ENCODE measurements at regions not wholly inside any gene's neighbourhood (a gene's known extent, or its start where the extent isn't known, plus 50 kb on each side); places are given as distances from the start of the nearest gene placed in this dataset.
"Not testable (repeated sequence)": the region's sequence is repeated elsewhere in the genome, so short reads cannot be mapped to it uniquely, and the experiment has no call there.

DNA sequence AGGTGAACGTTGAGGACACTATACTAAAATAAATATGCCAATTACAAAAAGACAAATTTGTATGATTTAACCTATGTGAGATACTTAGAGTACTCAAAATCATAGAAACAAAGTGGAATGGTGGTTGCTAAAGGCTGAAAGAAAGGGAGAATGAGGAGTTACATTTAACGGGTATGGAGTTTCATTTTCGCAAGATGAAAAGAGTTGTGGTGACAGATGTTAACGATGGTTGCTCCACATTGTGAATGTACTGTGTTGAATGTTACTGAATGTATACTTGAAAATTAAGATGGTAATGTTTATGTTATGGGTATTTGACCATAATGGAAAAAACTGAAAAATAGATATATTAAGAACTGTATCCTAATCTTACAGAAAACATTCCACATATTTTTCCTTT lies 51.3 kb upstream of the MOCS2 start:
- Histone ChIP-seq H3K9me3 (replicated peaks; ENCODE audit: control insufficient read depth, low read depth, low read length) (no peaks in the 10 kb centered on the region), H3K4me3 (ENCODE audit: low read length) (no peak overlapping the region), H3K36me3 (ENCODE audit: control insufficient read depth, insufficient read depth, low read length) (no peaks in the 10 kb centered on the region), H3K27me3 (ENCODE audit: control insufficient read depth, insufficient read depth, low read length) (no peaks in the 10 kb centered on the region), H3K27ac (ENCODE audit: low read length) (no peak overlapping the region), H3K4me1 (ENCODE audit: control insufficient read depth, insufficient read depth, low read length) (peaks cover 7% of the 10 kb centered on the region)
- DNase-seq, result no peak
- WGBS (ENCODE audit: insufficient coverage), result 94% methylated on average over 2 of the region's 4 CpGs

DNA sequence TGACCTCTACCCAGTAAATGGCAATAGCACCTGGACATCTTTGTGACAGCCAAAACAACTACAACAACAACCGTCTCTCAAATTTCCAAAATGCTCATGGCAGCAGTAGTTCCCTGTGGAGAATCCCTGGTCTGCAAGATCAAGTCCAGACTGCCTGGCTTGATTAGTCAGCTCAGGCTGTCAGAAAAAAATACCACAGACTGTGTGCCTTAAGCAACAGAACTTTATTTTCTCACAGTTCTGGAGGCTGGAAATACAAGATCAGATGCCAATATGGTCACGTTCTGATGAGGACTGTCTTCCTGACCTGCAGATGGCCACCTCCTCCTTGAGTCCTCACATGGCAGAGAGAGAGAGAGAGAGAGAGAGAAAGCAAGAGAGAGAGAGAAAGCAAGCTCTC lies 52.3 kb upstream of the MOCS2 start:
- WGBS (ENCODE audit: insufficient coverage), result 0% methylated on average over 1 of the region's 2 CpGs
- DNase-seq, result no peak
- Histone ChIP-seq H3K4me1 (ENCODE audit: control insufficient read depth, insufficient read depth, low read length) (peaks cover 10% of the 10 kb centered on the region), H3K9me3 (replicated peaks; ENCODE audit: control insufficient read depth, low read depth, low read length) (no peaks in the 10 kb centered on the region), H3K27me3 (ENCODE audit: control insufficient read depth, insufficient read depth, low read length) (no peaks in the 10 kb centered on the region), H3K4me3 (ENCODE audit: low read length) (no peak overlapping the region), H3K36me3 (ENCODE audit: control insufficient read depth, insufficient read depth, low read length) (no peaks in the 10 kb centered on the region), H3K27ac (ENCODE audit: low read length) (no peak overlapping the region)

DNA sequence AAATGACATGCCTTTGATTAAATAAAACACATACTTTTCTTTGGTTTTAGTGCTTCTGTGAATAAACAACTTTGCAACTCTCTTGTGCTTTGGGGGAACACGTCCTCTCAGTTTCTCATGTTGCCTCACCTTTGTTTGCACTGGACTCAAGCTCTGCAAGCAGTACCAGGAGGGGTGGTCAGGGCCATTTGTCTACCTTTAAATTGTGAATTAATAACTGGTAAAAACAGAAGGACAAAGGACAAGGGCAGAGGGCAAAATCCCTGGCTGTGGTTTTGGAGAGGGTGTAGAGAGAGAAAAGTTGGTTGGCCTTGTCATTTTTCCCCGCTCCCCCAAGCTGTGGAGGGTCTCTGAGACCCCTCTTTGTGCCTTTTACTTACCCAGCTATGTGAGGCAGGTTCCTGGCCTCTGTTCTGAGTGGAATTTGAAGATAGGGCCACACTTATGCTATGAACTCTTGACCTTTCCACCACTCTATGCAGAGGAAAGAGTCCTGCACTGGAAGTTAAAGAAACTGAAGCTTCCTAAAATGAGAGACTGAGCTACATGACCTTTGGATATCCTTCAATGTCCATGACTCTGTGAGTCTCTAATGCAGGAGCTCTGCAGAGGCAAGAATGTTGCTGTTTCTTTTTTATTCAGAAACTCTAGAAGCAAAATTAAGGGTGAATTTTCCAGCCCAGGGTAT lies 55.1 kb upstream of the MOCS2 start:
- no peaks in the 10 kb centered on the region for H3K9me3 ChIP-seq (replicated peaks; ENCODE audit: control insufficient read depth, low read depth, low read length)
- H3K27ac ChIP-seq (ENCODE audit: low read length), result peak overlapping the region; percentile 65
- H3K27me3 ChIP-seq (ENCODE audit: control insufficient read depth, insufficient read depth, low read length), result no peaks in the 10 kb centered on the region
- H3K4me1 ChIP-seq (ENCODE audit: control insufficient read depth, insufficient read depth, low read length), result peaks cover 17% of the 10 kb centered on the region
- no peak overlapping the region for H3K4me3 ChIP-seq (ENCODE audit: low read length)
- no peaks in the 10 kb centered on the region for H3K36me3 ChIP-seq (ENCODE audit: control insufficient read depth, insufficient read depth, low read length)
- WGBS (ENCODE audit: insufficient coverage), result 89% methylated on average over 1 of the region's 2 CpGs
- peak; percentile 27 for DNase-seq

DNA sequence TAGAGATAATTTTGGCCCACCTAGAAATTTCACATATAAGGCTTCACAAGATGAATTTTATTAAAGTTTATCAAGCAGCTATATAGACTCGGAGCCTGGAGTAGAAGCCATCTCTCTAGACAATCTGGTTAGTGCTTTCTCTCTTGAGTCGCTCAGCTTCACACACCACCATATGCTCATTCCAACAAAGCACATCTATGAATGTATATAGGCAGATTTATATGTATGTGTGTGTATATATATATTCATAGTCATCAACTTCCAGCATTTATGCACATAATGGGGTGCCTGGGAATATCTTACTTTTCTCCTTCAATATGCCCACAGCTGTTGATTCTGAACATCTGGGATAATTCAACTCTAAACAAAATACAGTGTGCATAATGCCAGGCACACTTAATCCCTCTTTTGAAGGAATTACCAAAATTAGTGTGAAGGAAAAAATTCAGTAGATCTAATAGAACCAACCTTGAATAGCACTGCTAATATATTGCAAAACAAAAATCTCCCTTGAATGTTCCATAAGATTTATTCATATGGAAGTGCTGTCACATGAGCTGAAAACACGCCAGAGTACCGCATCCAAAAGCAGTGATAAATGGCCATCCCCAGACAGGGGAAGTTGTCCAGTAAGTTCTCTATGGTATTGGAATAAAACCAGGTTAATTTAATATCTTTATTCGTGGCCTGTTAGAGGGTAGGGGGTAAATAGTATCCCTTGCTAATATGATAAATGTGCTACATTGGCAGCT lies 56.0 kb upstream of the MOCS2 start:
- DNase-seq, result no peak
- Histone ChIP-seq H3K27ac (ENCODE audit: low read length) (no peak overlapping the region), H3K27me3 (ENCODE audit: control insufficient read depth, insufficient read depth, low read length) (no peaks in the 10 kb centered on the region), H3K9me3 (replicated peaks; ENCODE audit: control insufficient read depth, low read depth, low read length) (no peaks in the 10 kb centered on the region), H3K36me3 (ENCODE audit: control insufficient read depth, insufficient read depth, low read length) (no peaks in the 10 kb centered on the region), H3K4me3 (ENCODE audit: low read length) (no peak overlapping the region), H3K4me1 (ENCODE audit: control insufficient read depth, insufficient read depth, low read length) (peaks cover 17% of the 10 kb centered on the region)
- WGBS (ENCODE audit: insufficient coverage), result 20% methylated on average over 2 of the region's 5 CpGs

DNA sequence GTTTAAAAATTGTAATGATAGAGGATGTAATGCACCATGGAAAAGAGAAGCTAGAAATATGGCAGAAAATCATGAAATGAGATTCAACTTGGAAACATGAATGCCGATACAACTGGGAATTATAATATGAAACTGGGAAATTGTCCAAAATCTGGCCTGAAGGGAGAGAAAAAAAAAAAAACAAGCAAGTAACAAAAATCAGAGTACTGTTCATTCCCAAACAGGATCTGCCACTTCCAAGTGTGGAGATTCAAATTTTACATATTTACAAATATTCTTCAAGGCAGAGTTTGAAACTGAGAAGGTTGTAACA lies 56.6 kb upstream of the MOCS2 start:
- peak; percentile 94 for DNase-seq
- Histone ChIP-seq H3K36me3 (ENCODE audit: control insufficient read depth, insufficient read depth, low read length) (no peaks in the 10 kb centered on the region), H3K9me3 (replicated peaks; ENCODE audit: control insufficient read depth, low read depth, low read length) (no peaks in the 10 kb centered on the region), H3K27ac (ENCODE audit: low read length) (peak overlapping the region; percentile 31), H3K4me1 (ENCODE audit: control insufficient read depth, insufficient read depth, low read length) (peaks cover 17% of the 10 kb centered on the region), H3K27me3 (ENCODE audit: control insufficient read depth, insufficient read depth, low read length) (no peaks in the 10 kb centered on the region), H3K4me3 (ENCODE audit: low read length) (no peak overlapping the region)
- WGBS (ENCODE audit: insufficient coverage), result no CpG with 5 or more reads among the region's 1 CpG

DNA sequence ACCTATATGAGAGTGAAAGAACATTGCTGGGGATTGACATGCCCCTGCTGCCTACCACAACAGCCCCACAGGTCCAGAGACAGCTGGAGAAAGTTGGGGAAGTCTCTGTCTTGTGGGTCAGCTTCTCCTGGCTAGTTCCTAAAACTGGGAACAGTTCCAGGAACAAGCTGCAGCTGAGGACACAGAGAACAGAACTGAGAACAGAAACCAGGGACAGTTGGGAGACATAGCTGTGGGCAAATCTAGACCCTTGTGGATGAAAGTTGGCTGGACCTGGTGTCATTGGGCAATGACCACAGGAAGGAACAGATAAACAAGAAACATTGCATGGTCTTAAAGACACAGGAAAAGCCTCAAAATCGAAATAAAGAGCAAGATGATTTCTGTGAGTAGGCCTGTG lies 58.3 kb upstream of the MOCS2 start:
- Histone ChIP-seq H3K4me3 (ENCODE audit: low read length) (no peak overlapping the region), H3K27ac (ENCODE audit: low read length) (no peak overlapping the region), H3K27me3 (ENCODE audit: control insufficient read depth, insufficient read depth, low read length) (no peaks in the 10 kb centered on the region), H3K36me3 (ENCODE audit: control insufficient read depth, insufficient read depth, low read length) (no peaks in the 10 kb centered on the region), H3K4me1 (ENCODE audit: control insufficient read depth, insufficient read depth, low read length) (peaks cover 17% of the 10 kb centered on the region), H3K9me3 (replicated peaks; ENCODE audit: control insufficient read depth, low read depth, low read length) (no peaks in the 10 kb centered on the region)
- peak; percentile 77 for DNase-seq
- no CpG with 5 or more reads among the region's 1 CpG for WGBS (ENCODE audit: insufficient coverage)

DNA sequence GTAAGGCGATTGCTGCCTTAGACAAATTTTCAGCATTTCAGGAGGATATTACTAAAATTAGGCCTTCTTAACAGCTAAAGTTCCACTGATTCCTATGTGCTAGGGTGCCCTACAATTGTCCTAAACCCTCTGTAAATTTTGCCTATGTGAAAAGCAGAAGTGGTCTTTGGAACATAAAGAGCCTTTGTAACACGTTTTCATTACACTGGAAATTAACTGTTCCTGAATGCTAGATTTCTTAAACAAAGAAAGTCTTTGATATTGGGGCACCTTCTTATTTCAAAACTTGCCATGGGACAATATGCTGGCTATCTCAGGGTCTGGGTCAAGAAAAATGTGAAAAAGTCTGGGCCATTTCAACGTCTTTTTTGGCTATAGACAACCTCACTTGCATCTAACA lies 60.4 kb upstream of the MOCS2 start:
- peaks cover 11% of the 10 kb centered on the region for H3K4me1 ChIP-seq (ENCODE audit: control insufficient read depth, insufficient read depth, low read length)
- no peaks in the 10 kb centered on the region for H3K9me3 ChIP-seq (replicated peaks; ENCODE audit: control insufficient read depth, low read depth, low read length)
- H3K27me3 ChIP-seq (ENCODE audit: control insufficient read depth, insufficient read depth, low read length), result no peaks in the 10 kb centered on the region
- no peaks in the 10 kb centered on the region for H3K36me3 ChIP-seq (ENCODE audit: control insufficient read depth, insufficient read depth, low read length)
- WGBS (ENCODE audit: insufficient coverage), result no CpG with 5 or more reads among the region's 3 CpGs
- H3K27ac ChIP-seq (ENCODE audit: low read length), result no peak overlapping the region
- H3K4me3 ChIP-seq (ENCODE audit: low read length), result no peak overlapping the region
- DNase-seq, result no peak

DNA sequence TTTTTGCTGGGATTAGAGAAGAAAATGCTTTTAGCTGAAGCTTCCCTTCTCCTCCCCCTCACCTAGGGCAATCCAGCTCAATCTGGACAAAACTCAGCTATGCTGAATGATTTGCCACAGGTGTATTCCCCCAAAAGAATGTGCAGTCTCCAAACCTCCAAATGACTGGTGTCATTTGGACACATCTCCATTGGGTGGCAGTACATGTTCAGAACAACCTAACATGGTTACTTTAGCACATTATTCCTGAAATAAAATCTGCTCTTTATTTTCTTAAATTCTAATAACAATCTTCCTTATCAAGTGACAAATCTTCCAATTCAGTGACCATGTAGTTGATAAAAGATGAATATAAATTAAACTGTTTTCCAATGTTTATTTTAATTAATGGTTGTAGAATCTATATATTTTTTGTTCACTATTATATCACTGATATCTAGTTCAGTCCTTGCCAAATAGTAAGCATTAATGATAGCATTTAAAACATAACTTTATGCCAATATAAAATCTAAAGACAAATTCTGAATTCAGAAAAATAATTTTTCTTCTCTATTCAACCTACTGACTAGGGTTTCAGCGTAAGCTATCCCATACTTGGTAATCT lies 61.3 kb upstream of the MOCS2 start:
- no peaks in the 10 kb centered on the region for H3K9me3 ChIP-seq (replicated peaks; ENCODE audit: control insufficient read depth, low read depth, low read length)
- no CpG with 5 or more reads among the region's 1 CpG for WGBS (ENCODE audit: insufficient coverage)
- no peaks in the 10 kb centered on the region for H3K36me3 ChIP-seq (ENCODE audit: control insufficient read depth, insufficient read depth, low read length)
- peak; percentile 59 for DNase-seq
- no peak overlapping the region for H3K4me3 ChIP-seq (ENCODE audit: low read length)
- H3K4me1 ChIP-seq (ENCODE audit: control insufficient read depth, insufficient read depth, low read length), result peaks cover 10% of the 10 kb centered on the region
- H3K27me3 ChIP-seq (ENCODE audit: control insufficient read depth, insufficient read depth, low read length), result no peaks in the 10 kb centered on the region
- no peak overlapping the region for H3K27ac ChIP-seq (ENCODE audit: low read length)

DNA sequence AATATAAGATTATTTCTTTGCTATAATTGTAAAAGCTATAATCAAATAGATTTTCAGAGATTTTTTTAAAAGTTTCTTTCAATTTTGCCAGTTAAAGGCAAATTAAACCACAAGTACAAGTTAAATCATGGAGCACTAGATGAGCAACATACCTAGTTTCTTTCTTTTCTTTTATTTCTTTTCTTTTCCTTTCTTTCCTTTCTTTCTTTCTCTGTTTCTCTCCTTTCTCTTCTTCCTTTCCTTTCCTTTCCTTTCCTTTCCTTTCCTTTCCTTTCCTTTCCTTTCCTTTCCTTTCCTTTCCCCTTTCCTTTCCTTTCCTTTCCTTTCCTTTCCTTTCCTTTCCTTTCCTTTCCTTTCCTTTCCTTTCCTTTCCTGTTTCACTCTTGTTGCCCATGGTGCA lies 62.5 kb upstream of the MOCS2 start:
- not testable (repeated sequence) for DNase-seq; H3K36me3 ChIP-seq (ENCODE audit: control insufficient read depth, insufficient read depth, low read length); H3K27me3 ChIP-seq (ENCODE audit: control insufficient read depth, insufficient read depth, low read length); H3K27ac ChIP-seq (ENCODE audit: low read length); H3K9me3 ChIP-seq (replicated peaks; ENCODE audit: control insufficient read depth, low read depth, low read length); H3K4me3 ChIP-seq (ENCODE audit: low read length); H3K4me1 ChIP-seq (ENCODE audit: control insufficient read depth, insufficient read depth, low read length)

DNA sequence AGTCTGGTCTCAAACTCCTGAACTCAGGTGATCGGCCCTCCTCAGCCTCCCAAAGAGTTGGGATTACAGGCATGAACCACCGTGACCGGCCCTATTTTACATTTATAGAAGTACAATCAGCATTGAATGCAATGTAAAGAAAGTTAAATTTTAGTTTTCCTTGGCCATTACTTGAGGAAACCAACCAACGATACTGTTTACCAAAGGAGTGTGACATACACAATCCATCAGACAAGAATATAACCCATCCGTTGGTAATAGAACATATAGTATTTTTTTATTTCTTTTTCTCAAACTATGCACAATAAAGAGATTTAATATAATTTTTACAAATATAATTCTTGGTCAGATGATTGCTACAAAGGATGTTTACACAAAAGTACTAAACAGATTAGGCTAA lies 63.1 kb upstream of the MOCS2 start:
- Histone ChIP-seq H3K4me1 (ENCODE audit: control insufficient read depth, insufficient read depth, low read length) (peaks cover 5% of the 10 kb centered on the region), H3K4me3 (ENCODE audit: low read length) (no peak overlapping the region), H3K9me3 (replicated peaks; ENCODE audit: control insufficient read depth, low read depth, low read length) (no peaks in the 10 kb centered on the region), H3K27me3 (ENCODE audit: control insufficient read depth, insufficient read depth, low read length) (no peaks in the 10 kb centered on the region), H3K36me3 (ENCODE audit: control insufficient read depth, insufficient read depth, low read length) (no peaks in the 10 kb centered on the region), H3K27ac (ENCODE audit: low read length) (no peak overlapping the region)
- DNase-seq, result no peak
- no CpG with 5 or more reads among the region's 5 CpGs for WGBS (ENCODE audit: insufficient coverage)
